ENCODE measurements at regions not wholly inside any gene's neighbourhood (a gene's known extent, or its start where the extent isn't known, plus 50 kb on each side); places are given as distances from the start of the nearest gene placed in this dataset.

DNA sequence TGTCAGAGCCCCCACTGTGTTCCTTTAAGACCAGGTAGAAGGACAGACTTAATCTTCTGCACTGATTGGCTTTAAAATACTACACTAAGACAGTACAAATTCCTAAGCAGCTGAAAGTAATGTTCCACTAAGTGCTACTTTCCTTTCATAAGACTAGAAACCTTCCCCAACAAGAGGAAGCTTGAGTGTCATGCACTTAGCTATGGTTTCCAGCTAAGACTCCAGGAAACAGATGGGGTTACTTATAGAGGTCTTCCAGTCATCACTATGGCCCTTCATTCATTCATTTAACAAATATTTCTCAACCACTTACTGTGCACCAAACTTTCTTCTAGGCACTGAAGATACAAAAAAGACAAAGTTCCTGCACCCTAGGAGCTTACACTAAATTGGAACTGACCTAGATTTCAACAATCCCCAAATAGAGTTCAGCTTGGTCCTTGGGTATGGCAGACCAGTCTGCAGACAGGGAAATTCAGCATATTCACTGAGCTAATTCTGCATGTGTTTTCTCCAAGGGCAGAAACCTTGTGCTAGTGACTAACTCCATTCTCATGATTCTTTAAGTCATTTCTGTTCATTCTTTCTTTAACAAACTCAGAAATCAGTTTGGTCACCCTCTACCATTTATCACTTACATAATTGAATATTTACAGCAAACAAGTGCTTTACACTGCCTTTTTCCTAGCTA is 178.4 kb upstream of the MTNR1B start:
- TF ChIP-seq, protein P1, sequence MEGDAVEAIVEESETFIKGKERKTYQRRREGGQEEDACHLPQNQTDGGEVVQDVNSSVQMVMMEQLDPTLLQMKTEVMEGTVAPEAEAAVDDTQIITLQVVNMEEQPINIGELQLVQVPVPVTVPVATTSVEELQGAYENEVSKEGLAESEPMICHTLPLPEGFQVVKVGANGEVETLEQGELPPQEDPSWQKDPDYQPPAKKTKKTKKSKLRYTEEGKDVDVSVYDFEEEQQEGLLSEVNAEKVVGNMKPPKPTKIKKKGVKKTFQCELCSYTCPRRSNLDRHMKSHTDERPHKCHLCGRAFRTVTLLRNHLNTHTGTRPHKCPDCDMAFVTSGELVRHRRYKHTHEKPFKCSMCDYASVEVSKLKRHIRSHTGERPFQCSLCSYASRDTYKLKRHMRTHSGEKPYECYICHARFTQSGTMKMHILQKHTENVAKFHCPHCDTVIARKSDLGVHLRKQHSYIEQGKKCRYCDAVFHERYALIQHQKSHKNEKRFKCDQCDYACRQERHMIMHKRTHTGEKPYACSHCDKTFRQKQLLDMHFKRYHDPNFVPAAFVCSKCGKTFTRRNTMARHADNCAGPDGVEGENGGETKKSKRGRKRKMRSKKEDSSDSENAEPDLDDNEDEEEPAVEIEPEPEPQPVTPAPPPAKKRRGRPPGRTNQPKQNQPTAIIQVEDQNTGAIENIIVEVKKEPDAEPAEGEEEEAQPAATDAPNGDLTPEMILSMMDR (IDR thresholded peaks at IDR 0.05), result no peak
- no peak for TF ChIP-seq EP300 (IDR thresholded peaks at IDR 0.05)

All from upper lobe of left lung (tissue), 4 donors.